AG09319 (cell line): ENCODE measurements at regions not wholly inside any gene's neighbourhood (a gene's known extent, or its start where the extent isn't known, plus 50 kb on each side); places are given as distances from the start of the nearest gene placed in this dataset.
A peak's percentile ranks its signal among the peaks of the same experiment; 100 is the strongest.

Source experiments
- DNase-seq: peaks from one replicate; pipeline ENCODE4 v3.0.0-alpha.2; 2010; ENCODE audit warnings: low read depth; ENCODE audit errors: extremely low read depth
- CTCF ChIP-seq: IDR thresholded peaks from 2 replicates; pipeline ENCODE4 v1.5.1; 2011; ENCODE audit warnings: low read depth, mild to moderate bottlenecking, inconsistent platforms, low read length, moderate library complexity

- no peak for DNase-seq
- no peak for TF ChIP-seq CTCF
These were observed 84.7 kb downstream of the RBBP6 start for GRCh38 chr16:24624102-24624501.

- no peak for DNase-seq
- TF ChIP-seq CTCF: no peak
These were observed 86.9 kb downstream of the RBBP6 start for GRCh38 chr16:24626256-24626655.

- DNase-seq: no peak
- no peak for TF ChIP-seq CTCF
These were observed 94.5 kb upstream of the TNRC6A start for GRCh38 chr16:24634919-24635318.

GRCh38 chr16:24635900-24636610, 93.4 kb upstream of the TNRC6A start:
- TF ChIP-seq CTCF: no peak
- DNase-seq: peak; percentile 94

GRCh38 chr16:24639769-24640168, 89.7 kb upstream of the TNRC6A start:
- TF ChIP-seq CTCF: no peak
- DNase-seq: no peak

- DNase-seq: no peak
- no peak for TF ChIP-seq CTCF
These were observed 86.0 kb upstream of the TNRC6A start for GRCh38 chr16:24643489-24643888.

- no peak for TF ChIP-seq CTCF
- peak; percentile 99 for DNase-seq
These were observed 83.5 kb upstream of the TNRC6A start for GRCh38 chr16:24645739-24646645.
